ENCODE measurements at regions not wholly inside any gene's neighbourhood (a gene's known extent, or its start where the extent isn't known, plus 50 kb on each side); places are given as distances from the start of the nearest gene placed in this dataset.

GRCh38 chr1:173303984-173304383 is 96.9 kb upstream of the TNFSF4 start:
- TF ChIP-seq POLR2A (IDR thresholded peaks at IDR 0.05; ENCODE audit: extremely low read depth, insufficient read length): no peak
- TF ChIP-seq, protein P1, sequence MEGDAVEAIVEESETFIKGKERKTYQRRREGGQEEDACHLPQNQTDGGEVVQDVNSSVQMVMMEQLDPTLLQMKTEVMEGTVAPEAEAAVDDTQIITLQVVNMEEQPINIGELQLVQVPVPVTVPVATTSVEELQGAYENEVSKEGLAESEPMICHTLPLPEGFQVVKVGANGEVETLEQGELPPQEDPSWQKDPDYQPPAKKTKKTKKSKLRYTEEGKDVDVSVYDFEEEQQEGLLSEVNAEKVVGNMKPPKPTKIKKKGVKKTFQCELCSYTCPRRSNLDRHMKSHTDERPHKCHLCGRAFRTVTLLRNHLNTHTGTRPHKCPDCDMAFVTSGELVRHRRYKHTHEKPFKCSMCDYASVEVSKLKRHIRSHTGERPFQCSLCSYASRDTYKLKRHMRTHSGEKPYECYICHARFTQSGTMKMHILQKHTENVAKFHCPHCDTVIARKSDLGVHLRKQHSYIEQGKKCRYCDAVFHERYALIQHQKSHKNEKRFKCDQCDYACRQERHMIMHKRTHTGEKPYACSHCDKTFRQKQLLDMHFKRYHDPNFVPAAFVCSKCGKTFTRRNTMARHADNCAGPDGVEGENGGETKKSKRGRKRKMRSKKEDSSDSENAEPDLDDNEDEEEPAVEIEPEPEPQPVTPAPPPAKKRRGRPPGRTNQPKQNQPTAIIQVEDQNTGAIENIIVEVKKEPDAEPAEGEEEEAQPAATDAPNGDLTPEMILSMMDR (IDR thresholded peaks at IDR 0.05; ENCODE audit: low read depth, low read length): no peak

Measured in NB4 (cell line).